Common myeloid progenitor, CD34-positive (primary cell): ENCODE measurements at regions not wholly inside any gene's neighbourhood (a gene's known extent, or its start where the extent isn't known, plus 50 kb on each side); places are given as distances from the start of the nearest gene placed in this dataset.
"Not testable (repeated sequence)": the region's sequence is repeated elsewhere in the genome, so short reads cannot be mapped to it uniquely, and the experiment has no call there.

Experiments used
- CTCF ChIA-PET: fragments of 350-600 bp; sonication (Branson Sonifier 250); formaldehyde crosslinking; loops from one replicate; lab custom pipeline; 2021; ENCODE audit warnings: antibody characterized with exemption; lab: Charles Lee
- POLR2A ChIA-PET: fragments of 350-600 bp; sonication (Branson Sonifier 250); formaldehyde crosslinking; loops from one replicate; lab custom pipeline; 2021; ENCODE audit warnings: antibody characterized with exemption; lab: Charles Lee
- DNase-seq, 3 donors: peaks; one replicate each; pipeline versions ENCODE4 v3.0.0 to v3.0.0-alpha.2; 2013
- H3K27ac ChIP-seq, 2 experiments: 1 replicate in 1 of 2; 2 replicates in 1 of 2; pipeline ENCODE4 v1.7.0; 2013; ENCODE audit warnings: inconsistent platforms in 2 of 2, low read length in 2 of 2, mild to moderate bottlenecking in 2 of 2, low read depth in 1 of 2, moderate library complexity in 1 of 2; ENCODE audit not compliant: severe bottlenecking in 2 of 2, insufficient read depth in 1 of 2, poor library complexity in 1 of 2
- H3K27me3 ChIP-seq, 5 experiments: replicated peaks in 2 of 5; 1 replicate in 3 of 5; 2 replicates in 2 of 5; pipeline versions ENCODE4 v1.6.1 to v1.7.0; 2013; ENCODE audit warnings: low read length in 4 of 5, mild to moderate bottlenecking in 2 of 5, moderate library complexity in 2 of 5, inconsistent platforms in 1 of 5; ENCODE audit not compliant: insufficient read depth in 5 of 5, control insufficient read depth in 4 of 5
- H3K36me3 ChIP-seq, 4 experiments: 1 replicate in 2 of 4; 2 replicates in 2 of 4; pipeline versions ENCODE4 v1.6.1 to v1.7.0; 2013; ENCODE audit warnings: low read length in 3 of 4, control low read depth in 1 of 4, mild to moderate bottlenecking in 1 of 4; ENCODE audit not compliant: control insufficient read depth in 4 of 4, insufficient read depth in 4 of 4
- H3K4me1 ChIP-seq, 4 experiments: 1 replicate in 3 of 4; 2 replicates in 1 of 4; pipeline versions ENCODE4 v1.6.1 to v1.7.1; 2013; ENCODE audit warnings: low read length in 3 of 4, mild to moderate bottlenecking in 3 of 4, control low read depth in 1 of 4, inconsistent platforms in 1 of 4, moderate library complexity in 1 of 4; ENCODE audit not compliant: control insufficient read depth in 4 of 4, insufficient read depth in 4 of 4; ENCODE audit errors: control extremely low read depth in 1 of 4
- H3K4me3 ChIP-seq, 7 experiments: 1 replicate in 4 of 7; 2 replicates in 3 of 7; pipeline versions ENCODE4 v1.5.1 to v1.7.0; 2013; ENCODE audit warnings: mild to moderate bottlenecking in 7 of 7, low read length in 6 of 7, moderate library complexity in 6 of 7, inconsistent platforms in 2 of 7, low read depth in 2 of 7, control low read depth in 1 of 7; ENCODE audit not compliant: insufficient read depth in 4 of 7, control insufficient read depth in 1 of 7; ENCODE audit errors: extremely low read depth in 1 of 7
- H3K9me3 ChIP-seq, 5 experiments: 1 replicate in 4 of 5; 2 replicates in 1 of 5; pipeline versions ENCODE4 v1.6.1 to v1.7.1; 2013; ENCODE audit warnings: low read length in 4 of 5, mild to moderate bottlenecking in 2 of 5, inconsistent platforms in 1 of 5, low read depth in 1 of 5, moderate library complexity in 1 of 5; ENCODE audit not compliant: control insufficient read depth in 4 of 5, insufficient read depth in 2 of 5; ENCODE audit errors: control extremely low read depth in 1 of 5
- WGBS: methylation state at CpG from one replicate; pipeline ENCODE4 v1.1.5; 2013; ENCODE audit not compliant: insufficient coverage; 5-methylcytosine and 5-hydroxymethylcytosine counted together

- 85% methylated on average over 8 of the region's 12 CpGs for WGBS
- peaks cover 0 to 44% (median 36%) of the 10 kb centered on the region in 4 experiments for H3K4me1 ChIP-seq
- POLR2A ChIA-PET, H3K36me3 ChIP-seq, H3K4me3 ChIP-seq, H3K27me3 ChIP-seq, CTCF ChIA-PET, H3K27ac ChIP-seq, H3K9me3 ChIP-seq: not testable (repeated sequence)
- DNase-seq, result peak in 1 of 3 donors; percentile 32
These were observed 56.1 kb upstream of the METTL9 start for GRCh38 chr16:21543151-21543836.

GRCh38 chr16:21545664-21546326 lies 53.6 kb upstream of the METTL9 start:
- peaks cover 0 to 26% (median 22%) of the 10 kb centered on the region in 4 experiments for H3K4me1 ChIP-seq
- H3K27ac ChIP-seq, H3K9me3 ChIP-seq, DNase-seq, POLR2A ChIA-PET, H3K4me3 ChIP-seq, H3K36me3 ChIP-seq, H3K27me3 ChIP-seq: not testable (repeated sequence)
- 95% methylated on average over 15 of the region's 30 CpGs for WGBS
- CTCF ChIA-PET, result interaction anchor here (0.7 kb wide), 1 partner anchor 17 kb away, joined by 3 read pairs; no protein-coding TSS in a partner anchor

- H3K4me1 ChIP-seq, H3K4me3 ChIP-seq, H3K27me3 ChIP-seq, H3K36me3 ChIP-seq, H3K9me3 ChIP-seq, POLR2A ChIA-PET, H3K27ac ChIP-seq, DNase-seq, CTCF ChIA-PET: not testable (repeated sequence)
- WGBS, result no CpG with 5 or more reads among the region's 7 CpGs
These were observed 50.0 kb upstream of the METTL9 start for GRCh38 chr16:21549396-21549795.
